ENCODE measurements at regions not wholly inside any gene's neighbourhood (a gene's known extent, or its start where the extent isn't known, plus 50 kb on each side); places are given as distances from the start of the nearest gene placed in this dataset.

GRCh38 chr3:160103397-160103796 is 114.8 kb downstream of the IL12A start:
- peaks cover 2% of the 10 kb centered on the region for H3K4me1 Mint-ChIP-seq (ENCODE audit: low read depth, unreplicated experiment)
- no peaks in the 10 kb centered on the region for H3K36me3 Mint-ChIP-seq (ENCODE audit: low read depth, unreplicated experiment)
- H4K20me1 ChIP-seq (ENCODE audit: insufficient read depth, low read length): no peaks in the 10 kb centered on the region
- no peak overlapping the region for H3K4me3 ChIP-seq (ENCODE audit: insufficient read depth, low read depth, low read length)
- H3K27ac ChIP-seq (ENCODE audit: low read depth, low read length): no peak overlapping the region
- no peaks in the 10 kb centered on the region for H3K9me3 ChIP-seq (ENCODE audit: insufficient read depth, low read depth, low read length)
- TF ChIP-seq EZH2 (IDR thresholded peaks at IDR 0.05; ENCODE audit: insufficient read depth, low read length) (no peak), CTCF (IDR thresholded peaks at IDR 0.05; ENCODE audit: insufficient read depth, low read depth, low read length) (no peak)
- no peak for DNase-seq (ENCODE audit: low read depth)
- H3K27me3 Mint-ChIP-seq (ENCODE audit: low read depth, unreplicated experiment): peaks cover 11% of the 10 kb centered on the region
- FAIRE-seq: no peak
- no peak overlapping the region for H3K4me3 Mint-ChIP-seq (ENCODE audit: unreplicated experiment)
- no peaks in the 10 kb centered on the region for H3K27me3 ChIP-seq (ENCODE audit: insufficient read depth, low read length)
- H3K36me3 ChIP-seq (ENCODE audit: insufficient read depth, low read length): no peaks in the 10 kb centered on the region
- no peak overlapping the region for H2AFZ ChIP-seq (ENCODE audit: low read depth, low read length)
- no peaks in the 10 kb centered on the region for H3K79me2 ChIP-seq (ENCODE audit: insufficient read depth, low read length)
- no peaks in the 10 kb centered on the region for H3K4me1 ChIP-seq (ENCODE audit: insufficient read depth, low read length)
- H3K4me2 ChIP-seq (ENCODE audit: low read length): no peak overlapping the region
- no peak overlapping the region for H3K9ac ChIP-seq (ENCODE audit: low read length)
- H3K27ac Mint-ChIP-seq (ENCODE audit: unreplicated experiment): no peak overlapping the region
- peaks cover 4% of the 10 kb centered on the region for H3K9me3 Mint-ChIP-seq (ENCODE audit: unreplicated experiment)

- H3K9ac ChIP-seq (ENCODE audit: low read length): no peak overlapping the region
- H2AFZ ChIP-seq (ENCODE audit: low read depth, low read length): no peak overlapping the region
- H3K36me3 ChIP-seq (ENCODE audit: insufficient read depth, low read length): no peaks in the 10 kb centered on the region
- Mint-ChIP-seq H3K27ac (ENCODE audit: unreplicated experiment) (no peak overlapping the region), H3K4me3 (ENCODE audit: unreplicated experiment) (no peak overlapping the region), H3K27me3 (ENCODE audit: low read depth, unreplicated experiment) (peaks cover 8% of the 10 kb centered on the region), H3K9me3 (ENCODE audit: unreplicated experiment) (peaks cover 4% of the 10 kb centered on the region), H3K36me3 (ENCODE audit: low read depth, unreplicated experiment) (no peaks in the 10 kb centered on the region), H3K4me1 (ENCODE audit: low read depth, unreplicated experiment) (no peaks in the 10 kb centered on the region)
- H3K9me3 ChIP-seq (ENCODE audit: insufficient read depth, low read depth, low read length): no peaks in the 10 kb centered on the region
- H3K79me2 ChIP-seq (ENCODE audit: insufficient read depth, low read length): no peaks in the 10 kb centered on the region
- FAIRE-seq: no peak
- H3K4me2 ChIP-seq (ENCODE audit: low read length): no peak overlapping the region
- no peak overlapping the region for H3K4me3 ChIP-seq (ENCODE audit: insufficient read depth, low read depth, low read length)
- H3K4me1 ChIP-seq (ENCODE audit: insufficient read depth, low read length): no peaks in the 10 kb centered on the region
- no peaks in the 10 kb centered on the region for H4K20me1 ChIP-seq (ENCODE audit: insufficient read depth, low read length)
- no peaks in the 10 kb centered on the region for H3K27me3 ChIP-seq (ENCODE audit: insufficient read depth, low read length)
- no peak overlapping the region for H3K27ac ChIP-seq (ENCODE audit: low read depth, low read length)
- DNase-seq (ENCODE audit: low read depth): no peak
- TF ChIP-seq EZH2 (IDR thresholded peaks at IDR 0.05; ENCODE audit: insufficient read depth, low read length) (no peak), CTCF (IDR thresholded peaks at IDR 0.05; ENCODE audit: insufficient read depth, low read depth, low read length) (no peak)
Observed at GRCh38 chr3:160105907-160106584, 117.4 kb downstream of the IL12A start.

Data from astrocyte (in vitro differentiated cells and primary cell).